ENCODE measurements at regions not wholly inside any gene's neighbourhood (a gene's known extent, or its start where the extent isn't known, plus 50 kb on each side); places are given as distances from the start of the nearest gene placed in this dataset.

DNA sequence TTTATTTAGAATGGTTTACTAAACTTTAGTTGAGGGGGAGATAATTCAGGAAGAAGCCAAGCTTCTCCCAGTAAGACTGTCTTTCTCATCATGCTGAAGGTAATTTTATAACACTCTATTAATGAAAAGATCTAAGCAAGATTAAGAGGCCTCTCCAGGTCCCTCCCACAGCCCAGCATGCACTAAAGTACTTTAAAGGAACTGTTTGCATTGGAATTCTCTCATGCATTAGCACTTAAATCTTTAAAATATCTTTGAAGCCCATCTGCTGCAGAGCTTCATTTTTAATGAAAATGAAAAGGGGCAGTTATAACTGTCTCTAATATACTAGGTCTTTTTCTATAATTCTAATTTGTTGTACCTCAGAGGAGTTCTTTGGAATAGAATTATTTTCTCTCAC, 1379.1 kb upstream of the ADGRL4 start:
- Histone ChIP-seq H3K27ac (ENCODE audit: extremely low read length, insufficient read depth, low read length) (no peak overlapping the region), H2AFZ (ENCODE audit: low read length) (no peak overlapping the region), H3K4me3 (replicated peaks in 1 of 3; ENCODE audit: insufficient read depth in 1 of 3, low read depth in 2 of 3, low read length in 3 of 3) (no peak overlapping the region), H3K9ac (ENCODE audit: insufficient read depth, low read depth, low read length) (no peak overlapping the region), H3K4me2 (ENCODE audit: low read depth, low read length) (no peak overlapping the region), H3K79me2 (ENCODE audit: insufficient read depth, low read length) (no peaks in the 10 kb centered on the region), H3K4me1 (ENCODE audit: insufficient read depth, low read length) (no peaks in the 10 kb centered on the region), H3K36me3 (replicated peaks in 1 of 2; ENCODE audit: control insufficient read depth in 1 of 2, insufficient read depth in 2 of 2, low read length in 2 of 2) (no peaks in the 10 kb centered on the region), H3K9me3 (ENCODE audit: low read length) (peaks cover 87% of the 10 kb centered on the region), H4K20me1 (ENCODE audit: insufficient read depth, low read length) (no peaks in the 10 kb centered on the region), H3K27me3 (ENCODE audit: control insufficient read depth in 1 of 2, insufficient read depth in 2 of 2, low read length in 2 of 2) (no peaks in the 10 kb centered on the region)
- ATAC-seq (no peak), DNase-seq (ENCODE audit: low spot score) (no peak), FAIRE-seq (no peak)
- TF ChIP-seq, protein P1, sequence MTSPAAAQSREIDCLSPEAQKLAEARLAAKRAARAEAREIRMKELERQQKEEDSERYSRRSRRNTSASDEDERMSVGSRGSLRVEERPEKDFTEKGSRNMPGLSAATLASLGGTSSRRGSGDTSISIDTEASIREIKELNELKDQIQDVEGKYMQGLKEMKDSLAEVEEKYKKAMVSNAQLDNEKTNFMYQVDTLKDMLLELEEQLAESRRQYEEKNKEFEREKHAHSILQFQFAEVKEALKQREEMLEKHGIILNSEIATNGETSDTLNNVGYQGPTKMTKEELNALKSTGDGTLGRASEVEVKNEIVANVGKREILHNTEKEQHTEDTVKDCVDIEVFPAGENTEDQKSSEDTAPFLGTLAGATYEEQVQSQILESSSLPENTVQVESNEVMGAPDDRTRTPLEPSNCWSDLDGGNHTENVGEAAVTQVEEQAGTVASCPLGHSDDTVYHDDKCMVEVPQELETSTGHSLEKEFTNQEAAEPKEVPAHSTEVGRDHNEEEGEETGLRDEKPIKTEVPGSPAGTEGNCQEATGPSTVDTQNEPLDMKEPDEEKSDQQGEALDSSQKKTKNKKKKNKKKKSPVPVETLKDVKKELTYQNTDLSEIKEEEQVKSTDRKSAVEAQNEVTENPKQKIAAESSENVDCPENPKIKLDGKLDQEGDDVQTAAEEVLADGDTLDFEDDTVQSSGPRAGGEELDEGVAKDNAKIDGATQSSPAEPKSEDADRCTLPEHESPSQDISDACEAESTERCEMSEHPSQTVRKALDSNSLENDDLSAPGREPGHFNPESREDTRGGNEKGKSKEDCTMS (CRISPR knock-in tag; conservative IDR thresholded peaks at IDR 0.05) = no peak
- TF ChIP-seq KAT7 (CRISPR knock-in tag; IDR thresholded peaks at IDR 0.05; ENCODE audit: borderline replicate concordance) = no peak
- no peak for TF ChIP-seq NAIF1 (CRISPR knock-in tag; IDR thresholded peaks at IDR 0.05; ENCODE audit: borderline replicate concordance)
- TF ChIP-seq ZFY (CRISPR knock-in tag; IDR thresholded peaks at IDR 0.05) = no peak
- TF ChIP-seq, protein P2, sequence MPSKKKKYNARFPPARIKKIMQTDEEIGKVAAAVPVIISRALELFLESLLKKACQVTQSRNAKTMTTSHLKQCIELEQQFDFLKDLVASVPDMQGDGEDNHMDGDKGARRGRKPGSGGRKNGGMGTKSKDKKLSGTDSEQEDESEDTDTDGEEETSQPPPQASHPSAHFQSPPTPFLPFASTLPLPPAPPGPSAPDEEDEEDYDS (CRISPR knock-in tag; IDR thresholded peaks at IDR 0.05) = no peak
- TF ChIP-seq, protein P3, sequence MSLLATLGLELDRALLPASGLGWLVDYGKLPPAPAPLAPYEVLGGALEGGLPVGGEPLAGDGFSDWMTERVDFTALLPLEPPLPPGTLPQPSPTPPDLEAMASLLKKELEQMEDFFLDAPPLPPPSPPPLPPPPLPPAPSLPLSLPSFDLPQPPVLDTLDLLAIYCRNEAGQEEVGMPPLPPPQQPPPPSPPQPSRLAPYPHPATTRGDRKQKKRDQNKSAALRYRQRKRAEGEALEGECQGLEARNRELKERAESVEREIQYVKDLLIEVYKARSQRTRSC (CRISPR knock-in tag; IDR thresholded peaks at IDR 0.05; ENCODE audit: low read depth) = no peak
- TF ChIP-seq NCOR1 (IDR thresholded peaks at IDR 0.05; ENCODE audit: borderline replicate concordance, low read length) = no peak
- no peak for TF ChIP-seq ZFP37 (CRISPR knock-in tag; IDR thresholded peaks at IDR 0.05; ENCODE audit: borderline replicate concordance)
- TF ChIP-seq MEIS1 (CRISPR knock-in tag; IDR thresholded peaks at IDR 0.05; ENCODE audit: borderline replicate concordance) = no peak
- TF ChIP-seq ZNF446 (CRISPR knock-in tag; IDR thresholded peaks at IDR 0.05) = no peak
- TF ChIP-seq, protein P4, sequence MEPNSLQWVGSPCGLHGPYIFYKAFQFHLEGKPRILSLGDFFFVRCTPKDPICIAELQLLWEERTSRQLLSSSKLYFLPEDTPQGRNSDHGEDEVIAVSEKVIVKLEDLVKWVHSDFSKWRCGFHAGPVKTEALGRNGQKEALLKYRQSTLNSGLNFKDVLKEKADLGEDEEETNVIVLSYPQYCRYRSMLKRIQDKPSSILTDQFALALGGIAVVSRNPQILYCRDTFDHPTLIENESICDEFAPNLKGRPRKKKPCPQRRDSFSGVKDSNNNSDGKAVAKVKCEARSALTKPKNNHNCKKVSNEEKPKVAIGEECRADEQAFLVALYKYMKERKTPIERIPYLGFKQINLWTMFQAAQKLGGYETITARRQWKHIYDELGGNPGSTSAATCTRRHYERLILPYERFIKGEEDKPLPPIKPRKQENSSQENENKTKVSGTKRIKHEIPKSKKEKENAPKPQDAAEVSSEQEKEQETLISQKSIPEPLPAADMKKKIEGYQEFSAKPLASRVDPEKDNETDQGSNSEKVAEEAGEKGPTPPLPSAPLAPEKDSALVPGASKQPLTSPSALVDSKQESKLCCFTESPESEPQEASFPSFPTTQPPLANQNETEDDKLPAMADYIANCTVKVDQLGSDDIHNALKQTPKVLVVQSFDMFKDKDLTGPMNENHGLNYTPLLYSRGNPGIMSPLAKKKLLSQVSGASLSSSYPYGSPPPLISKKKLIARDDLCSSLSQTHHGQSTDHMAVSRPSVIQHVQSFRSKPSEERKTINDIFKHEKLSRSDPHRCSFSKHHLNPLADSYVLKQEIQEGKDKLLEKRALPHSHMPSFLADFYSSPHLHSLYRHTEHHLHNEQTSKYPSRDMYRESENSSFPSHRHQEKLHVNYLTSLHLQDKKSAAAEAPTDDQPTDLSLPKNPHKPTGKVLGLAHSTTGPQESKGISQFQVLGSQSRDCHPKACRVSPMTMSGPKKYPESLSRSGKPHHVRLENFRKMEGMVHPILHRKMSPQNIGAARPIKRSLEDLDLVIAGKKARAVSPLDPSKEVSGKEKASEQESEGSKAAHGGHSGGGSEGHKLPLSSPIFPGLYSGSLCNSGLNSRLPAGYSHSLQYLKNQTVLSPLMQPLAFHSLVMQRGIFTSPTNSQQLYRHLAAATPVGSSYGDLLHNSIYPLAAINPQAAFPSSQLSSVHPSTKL (CRISPR knock-in tag; IDR thresholded peaks at IDR 0.05) = no peak
- no peak for TF ChIP-seq ZNF335 (CRISPR knock-in tag; IDR thresholded peaks at IDR 0.05)
- TF ChIP-seq, protein P5, sequence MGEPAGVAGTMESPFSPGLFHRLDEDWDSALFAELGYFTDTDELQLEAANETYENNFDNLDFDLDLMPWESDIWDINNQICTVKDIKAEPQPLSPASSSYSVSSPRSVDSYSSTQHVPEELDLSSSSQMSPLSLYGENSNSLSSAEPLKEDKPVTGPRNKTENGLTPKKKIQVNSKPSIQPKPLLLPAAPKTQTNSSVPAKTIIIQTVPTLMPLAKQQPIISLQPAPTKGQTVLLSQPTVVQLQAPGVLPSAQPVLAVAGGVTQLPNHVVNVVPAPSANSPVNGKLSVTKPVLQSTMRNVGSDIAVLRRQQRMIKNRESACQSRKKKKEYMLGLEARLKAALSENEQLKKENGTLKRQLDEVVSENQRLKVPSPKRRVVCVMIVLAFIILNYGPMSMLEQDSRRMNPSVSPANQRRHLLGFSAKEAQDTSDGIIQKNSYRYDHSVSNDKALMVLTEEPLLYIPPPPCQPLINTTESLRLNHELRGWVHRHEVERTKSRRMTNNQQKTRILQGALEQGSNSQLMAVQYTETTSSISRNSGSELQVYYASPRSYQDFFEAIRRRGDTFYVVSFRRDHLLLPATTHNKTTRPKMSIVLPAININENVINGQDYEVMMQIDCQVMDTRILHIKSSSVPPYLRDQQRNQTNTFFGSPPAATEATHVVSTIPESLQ (CRISPR knock-in tag; conservative IDR thresholded peaks at IDR 0.05) = no peak
- no peak for TF ChIP-seq SIN3B (IDR thresholded peaks at IDR 0.05; ENCODE audit: low read length)
- TF ChIP-seq, protein P6, sequence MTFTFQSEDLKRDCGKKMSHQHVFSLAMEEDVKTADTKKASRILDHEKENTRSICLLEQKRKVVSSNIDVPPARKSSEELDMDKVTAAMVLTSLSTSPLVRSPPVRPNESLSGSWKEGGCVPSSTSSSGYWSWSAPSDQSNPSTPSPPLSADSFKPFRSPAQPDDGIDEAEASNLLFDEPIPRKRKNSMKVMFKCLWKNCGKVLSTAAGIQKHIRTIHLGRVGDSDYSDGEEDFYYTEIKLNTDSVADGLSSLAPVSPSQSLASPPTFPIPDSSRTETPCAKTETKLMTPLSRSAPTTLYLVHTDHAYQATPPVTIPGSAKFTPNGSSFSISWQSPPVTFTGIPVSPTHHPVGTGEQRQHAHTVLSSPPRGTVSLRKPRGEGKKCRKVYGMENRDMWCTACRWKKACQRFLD (CRISPR knock-in tag; IDR thresholded peaks at IDR 0.05; ENCODE audit: borderline replicate concordance) = no peak
- intact Hi-C loops (cut with micrococcal nuclease; ENCODE audit: unreplicated experiment) (no loop called here), in situ Hi-C loops (cut with HindIII; ENCODE audit: extremely low pct_ligation_motif_present, low pct_unique_long_range_greater_than_20kb) (no loop called here)
- no TSS peak for BruUV-seq (replicated peaks)
- CTCF ChIA-PET (ENCODE audit: low intra/inter-chr PET ratio, low total read pairs) = no interaction called here
- POLR2A ChIA-PET = no interaction called here

All from HepG2 (cell line).